ENCODE measurements at regions not wholly inside any gene's neighbourhood (a gene's known extent, or its start where the extent isn't known, plus 50 kb on each side); places are given as distances from the start of the nearest gene placed in this dataset.

DNA sequence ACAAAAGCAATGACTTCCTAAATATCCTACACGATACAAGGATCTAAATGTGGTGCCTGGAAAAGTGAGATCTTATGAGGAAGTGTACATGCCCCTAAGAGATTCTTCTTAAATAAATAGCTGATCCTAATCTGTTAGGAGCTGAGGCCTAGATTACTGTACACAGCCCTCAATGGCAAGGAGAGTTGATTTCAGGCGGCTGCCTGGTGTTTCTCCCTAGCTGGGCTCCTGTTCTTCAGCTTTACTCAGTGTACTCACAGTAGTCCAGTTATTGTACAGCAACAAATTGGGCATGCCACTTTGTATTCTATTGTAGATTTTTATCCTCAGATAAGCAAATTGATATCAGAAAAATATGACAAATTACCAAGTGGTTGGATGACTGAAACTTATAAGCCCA lies 358.2 kb upstream of the PDGFD start:
- DNase-seq = no peak

GRCh38 chr11:104510169-104510568 lies 346.2 kb upstream of the PDGFD start:
- no peak for DNase-seq

DNA sequence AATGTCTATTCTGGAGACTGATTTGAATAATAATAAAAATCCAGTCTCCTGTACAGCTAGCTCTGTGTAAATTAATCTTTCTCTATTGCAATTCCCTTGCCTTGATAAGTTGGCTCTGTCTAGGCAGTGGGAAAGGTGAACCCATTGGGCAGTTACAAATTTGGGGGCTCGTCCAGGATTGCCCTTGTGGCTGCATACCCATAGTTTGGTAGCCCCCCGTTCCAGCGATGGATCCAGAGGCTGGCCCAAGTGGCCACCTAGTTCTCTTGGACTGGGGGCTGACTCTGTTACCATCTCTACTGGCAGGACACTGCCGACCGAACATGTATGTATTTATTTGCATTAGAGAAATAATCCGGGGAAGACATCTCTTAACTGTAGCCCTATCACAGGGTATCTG lies 326.2 kb upstream of the PDGFD start:
- no peak for DNase-seq

DNA sequence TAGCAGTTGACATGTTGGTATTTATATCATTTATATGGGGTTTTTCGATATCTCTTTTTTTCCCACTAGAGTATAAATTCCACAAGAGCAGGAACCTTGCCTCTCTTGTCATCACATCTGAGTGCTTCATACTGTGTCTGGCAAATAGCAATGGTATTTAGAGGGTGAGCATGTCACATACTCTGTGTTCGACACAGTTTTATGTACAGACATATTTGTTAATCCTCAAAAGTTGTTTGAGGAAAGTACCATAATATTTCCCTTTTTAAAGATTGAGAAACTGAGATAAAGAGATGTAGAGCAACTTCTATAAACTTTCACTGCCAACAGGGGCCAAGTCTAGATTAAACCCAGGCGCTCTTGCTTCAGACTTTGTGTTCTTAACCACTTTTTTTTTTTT lies 324.6 kb upstream of the PDGFD start:
- DNase-seq = no peak

DNA sequence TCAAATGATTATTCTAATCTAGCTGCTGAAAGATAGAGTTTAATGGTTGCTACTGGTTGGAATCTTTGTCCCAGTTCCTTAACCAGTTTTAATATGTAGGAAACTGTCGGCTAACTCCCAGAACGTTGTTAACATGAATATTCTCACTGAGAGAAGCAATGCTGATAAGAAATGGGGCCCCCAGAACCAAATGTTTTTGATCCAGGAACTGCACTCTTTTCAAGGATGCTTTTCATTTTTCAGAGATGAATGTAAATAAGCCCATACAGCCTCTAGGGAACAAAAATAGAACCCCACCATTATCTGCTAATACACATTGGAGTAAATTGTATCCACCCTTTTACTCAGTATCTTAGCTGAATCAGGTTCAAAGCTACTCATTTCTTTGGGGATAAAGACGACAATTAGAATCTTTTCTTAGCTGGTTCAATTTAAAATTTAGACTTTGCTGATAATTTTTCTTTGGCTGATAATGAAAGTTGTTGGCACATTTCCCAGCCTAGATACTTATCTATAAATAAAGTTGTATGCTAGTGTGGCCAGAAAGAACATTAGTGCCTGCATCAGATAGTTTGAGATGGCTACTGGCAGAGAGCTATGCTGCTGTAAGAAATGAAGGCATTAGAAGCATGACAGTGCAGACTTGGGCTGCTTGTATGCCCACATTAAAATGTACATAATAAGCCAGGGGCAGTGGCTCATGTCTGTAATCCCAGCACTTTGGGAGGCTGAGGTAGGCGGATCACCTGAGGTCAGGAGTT lies 323.3 kb upstream of the PDGFD start:
- DNase-seq = no peak

DNA sequence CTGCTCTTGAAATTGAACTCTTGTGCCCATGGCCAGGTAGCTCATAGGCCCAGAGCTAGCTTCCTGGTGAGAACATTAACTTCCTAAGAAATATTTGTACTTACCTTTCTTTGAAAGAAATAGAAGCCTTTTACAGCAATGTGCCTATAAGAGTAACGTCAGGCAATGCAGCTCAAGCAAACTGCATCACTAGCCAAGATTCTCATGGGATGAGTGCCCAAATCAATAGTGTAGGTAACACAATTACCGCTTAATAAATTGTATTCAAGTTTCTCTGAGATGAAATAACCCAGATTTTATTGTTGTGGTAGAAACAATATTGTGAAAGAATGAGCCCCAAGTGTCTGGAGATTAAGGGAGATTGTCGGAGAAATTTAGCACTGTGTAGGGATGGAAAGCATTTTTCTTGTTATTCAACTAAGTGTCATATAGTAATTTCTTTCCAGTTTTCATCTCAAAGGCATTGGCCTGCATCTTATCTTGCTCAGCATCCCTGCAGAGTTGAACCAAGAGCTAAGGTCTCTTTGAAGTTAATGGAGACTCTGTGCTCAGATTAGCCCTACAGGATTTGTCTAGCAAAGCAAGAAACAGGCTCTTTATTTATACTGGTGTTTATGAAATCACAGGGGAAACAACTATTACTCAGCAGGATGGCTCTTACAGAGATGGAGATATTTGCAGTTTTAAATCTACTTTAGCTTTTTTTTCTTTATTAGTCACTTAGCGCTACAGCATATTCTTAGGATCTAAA lies 321.0 kb upstream of the PDGFD start:
- DNase-seq = no peak

DNA sequence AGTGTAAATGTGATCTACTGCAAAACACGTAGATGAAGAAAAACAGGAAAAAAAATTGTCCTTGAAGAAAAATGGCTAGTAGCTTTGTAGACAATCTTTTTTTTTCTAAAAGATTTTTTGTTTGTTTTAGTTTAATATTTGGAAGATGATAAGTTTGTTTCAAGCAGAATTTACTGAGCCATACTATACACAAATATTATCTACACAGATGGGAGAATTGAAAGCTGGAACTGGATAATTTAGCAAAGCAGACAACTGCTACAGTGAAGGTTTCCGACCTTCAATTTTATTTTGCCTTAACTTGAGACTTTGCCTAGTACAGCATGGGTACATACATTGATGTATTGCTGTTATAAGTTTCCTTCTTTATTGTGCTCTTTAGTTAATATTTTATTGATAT lies 313.0 kb upstream of the PDGFD start:
- no peak for DNase-seq

DNA sequence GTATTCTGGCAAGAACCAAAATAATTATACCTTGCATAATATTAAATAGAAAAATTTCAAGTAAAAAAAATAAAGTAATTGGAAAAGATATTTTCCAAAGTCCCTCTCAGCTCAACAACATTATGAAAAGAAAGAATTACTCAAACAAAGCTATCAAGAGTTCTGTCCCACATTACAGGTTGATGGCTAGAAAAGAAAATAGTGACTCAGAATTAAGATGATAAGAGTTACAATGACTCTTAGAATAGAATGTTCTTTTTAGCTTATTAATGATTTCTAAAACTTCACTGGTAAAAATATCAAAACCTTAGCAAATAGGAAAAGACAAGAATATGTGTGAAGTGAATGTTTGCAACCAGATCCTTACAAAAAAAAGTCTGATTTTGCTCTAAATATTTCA lies 312.5 kb upstream of the PDGFD start:
- DNase-seq = no peak

DNA sequence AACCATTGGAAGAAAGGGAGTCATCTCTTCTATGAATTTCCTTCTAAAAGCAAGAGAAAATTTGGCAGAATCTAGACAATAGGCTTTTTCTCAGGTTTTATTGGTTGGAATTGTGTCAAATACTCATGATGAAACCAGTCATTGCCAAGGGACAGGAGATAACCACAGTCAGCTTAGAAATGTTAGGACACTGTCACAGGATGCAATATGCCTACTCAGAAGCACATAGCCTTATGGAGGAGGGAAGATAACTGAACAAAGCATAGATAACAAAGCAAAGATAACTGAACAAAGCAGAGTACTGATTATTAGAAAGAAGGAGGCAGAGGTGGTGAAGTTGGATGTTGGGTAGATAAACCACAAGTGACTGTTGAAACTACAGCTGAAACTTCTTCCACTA lies 303.5 kb upstream of the PDGFD start:
- no peak for DNase-seq

DNA sequence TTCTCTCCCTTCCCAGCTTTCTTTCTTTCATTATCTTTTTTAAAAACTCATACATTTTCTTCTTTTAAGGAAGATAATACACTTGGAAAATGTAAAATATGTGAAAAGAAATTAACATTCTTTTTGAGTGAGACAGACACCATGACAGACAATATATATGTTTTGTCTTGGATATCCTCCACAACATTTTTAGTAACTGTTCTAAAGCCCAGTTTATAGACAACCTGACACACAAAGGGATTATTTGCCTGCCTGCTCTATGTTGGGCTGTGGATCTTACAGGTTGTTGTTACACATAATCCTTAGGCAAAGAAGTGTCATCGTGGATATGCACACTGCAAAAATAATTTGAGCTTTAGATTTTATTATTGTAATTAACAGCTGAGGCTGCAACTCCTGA lies 301.4 kb upstream of the PDGFD start:
- DNase-seq = no peak

DNA sequence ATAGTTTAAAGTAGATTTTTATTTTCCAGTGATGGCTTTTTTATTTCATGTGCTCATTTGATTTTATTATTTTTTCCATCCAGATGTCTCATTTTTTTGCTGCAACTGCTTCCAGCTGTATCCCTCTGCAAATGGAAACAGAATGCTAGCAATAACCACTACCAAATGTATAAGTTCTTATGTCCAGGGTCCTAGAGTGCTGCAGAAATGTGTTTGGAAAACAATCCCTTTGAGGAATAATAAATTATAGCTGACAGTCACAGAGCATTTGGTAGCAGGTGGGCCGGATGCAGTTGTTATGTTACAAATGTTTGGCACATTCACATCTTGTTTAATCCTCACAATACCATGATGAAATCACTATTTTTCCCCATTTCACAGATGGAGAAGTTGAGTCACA lies 300.7 kb upstream of the PDGFD start:
- no peak for DNase-seq

- DNase-seq = no peak
Measured at GRCh38 chr11:104462341-104462740, 298.4 kb upstream of the PDGFD start.

DNA sequence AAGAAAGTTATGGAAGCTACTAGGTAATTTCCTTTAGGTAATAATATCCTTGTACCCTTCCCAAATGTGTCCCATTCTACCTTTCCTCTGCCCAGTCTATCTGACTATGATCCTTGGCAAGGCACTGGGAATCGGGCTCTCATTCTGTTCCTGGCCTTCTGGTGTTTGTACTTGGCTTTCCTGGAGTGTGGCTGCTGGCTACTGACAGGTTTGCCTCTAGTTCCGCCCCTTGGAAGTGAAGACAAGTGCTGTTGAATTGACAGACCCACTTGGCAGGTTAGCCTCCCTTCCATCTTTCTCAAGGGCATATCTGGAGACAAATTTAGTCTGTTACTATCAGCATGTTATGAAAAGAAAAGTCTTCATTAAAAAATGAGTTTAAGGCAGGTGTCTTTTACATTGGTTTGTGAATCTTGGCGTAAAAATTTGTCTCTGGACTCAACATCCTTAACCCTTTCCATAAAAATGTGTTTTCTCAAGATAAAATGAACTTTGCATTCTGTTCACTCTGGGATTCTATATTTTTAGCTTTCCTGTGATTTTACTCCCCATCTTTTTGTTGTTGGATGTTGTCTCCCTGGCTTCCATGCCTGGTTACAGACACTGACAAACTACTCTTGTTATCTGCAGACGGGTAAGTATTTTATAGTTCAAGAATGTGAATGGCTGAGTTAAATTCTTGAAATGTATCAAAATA lies 287.4 kb upstream of the PDGFD start:
- no peak for DNase-seq

GRCh38 chr11:104443387-104443786 lies 279.4 kb upstream of the PDGFD start:
- no peak for DNase-seq

DNA sequence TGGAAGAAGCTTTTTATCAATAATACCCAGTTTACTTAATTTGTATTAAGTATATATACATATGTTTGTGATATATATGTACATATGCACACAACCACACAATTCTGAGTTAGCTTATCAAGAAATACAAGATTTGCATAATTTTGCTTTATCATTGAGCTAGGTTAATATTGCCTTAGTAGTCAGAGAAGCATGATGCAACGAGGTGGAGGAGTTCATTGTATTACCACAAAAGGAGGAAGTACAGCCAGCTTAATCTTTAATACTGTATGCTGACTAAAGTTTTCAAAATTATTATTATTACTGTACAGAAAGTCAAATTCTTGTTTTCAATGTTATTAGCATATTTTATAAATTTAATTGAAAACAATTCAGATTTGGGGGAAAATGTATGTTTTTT lies 278.4 kb upstream of the PDGFD start:
- no peak for DNase-seq

DNA sequence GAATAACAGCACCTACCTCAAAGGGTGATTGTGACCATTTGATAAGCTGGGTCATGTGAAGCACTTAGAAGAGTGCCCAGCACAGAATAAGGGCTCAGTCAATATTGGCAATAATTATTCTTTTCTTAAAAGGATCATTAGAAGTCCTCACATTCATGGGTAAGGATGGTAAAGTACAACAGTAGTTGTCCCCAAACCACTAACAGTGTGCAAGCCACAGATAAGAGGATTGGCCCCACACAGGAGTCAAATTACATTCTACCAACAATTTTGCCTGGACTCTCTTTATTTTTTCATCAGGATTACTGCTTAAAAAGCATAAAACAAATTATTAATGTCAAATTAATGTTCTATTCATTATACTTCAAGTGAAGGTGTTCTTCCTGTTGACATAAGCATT lies 271.5 kb upstream of the PDGFD start:
- DNase-seq = no peak

- no peak for DNase-seq
Measured at GRCh38 chr11:104433751-104434150, 269.8 kb upstream of the PDGFD start.

DNA sequence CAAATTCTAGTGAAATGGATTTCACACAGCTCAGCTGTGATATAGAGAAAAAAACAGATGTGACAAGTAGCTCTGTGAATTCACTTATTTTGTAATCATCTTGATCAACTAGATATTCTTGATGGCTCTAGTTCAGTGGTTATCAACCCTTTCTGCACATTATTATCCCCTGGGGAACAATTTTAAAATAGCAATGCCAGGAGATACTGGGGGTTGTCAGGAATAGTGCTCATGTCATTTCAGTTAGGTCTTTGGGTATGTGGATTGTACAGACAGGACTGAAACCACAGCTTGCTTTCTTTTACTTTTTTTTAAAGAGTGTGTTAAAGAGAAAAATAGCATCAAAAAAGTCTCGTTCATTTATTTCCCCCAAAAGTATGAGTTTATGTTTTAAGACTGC lies 269.0 kb upstream of the PDGFD start:
- DNase-seq = no peak

DNA sequence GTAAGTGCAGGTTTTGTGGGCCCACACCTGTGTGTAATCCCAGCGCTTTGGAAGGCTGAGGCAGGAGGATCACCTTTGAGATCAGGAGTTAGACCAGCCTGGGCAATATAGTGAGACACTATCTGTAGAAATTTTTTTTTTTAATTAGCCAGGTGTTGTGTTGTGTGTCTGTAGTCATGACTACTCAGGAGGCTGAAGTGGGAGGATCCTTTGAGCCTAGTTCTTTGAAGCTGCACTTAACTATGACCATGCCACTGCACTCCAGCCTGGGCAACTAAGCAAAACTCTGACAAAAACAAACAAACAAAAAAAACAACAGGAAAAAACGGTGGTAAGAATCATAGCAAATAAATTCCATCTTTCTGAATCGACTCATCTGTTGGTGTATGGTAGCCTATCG lies 268.6 kb upstream of the PDGFD start:
- DNase-seq = no peak

DNA sequence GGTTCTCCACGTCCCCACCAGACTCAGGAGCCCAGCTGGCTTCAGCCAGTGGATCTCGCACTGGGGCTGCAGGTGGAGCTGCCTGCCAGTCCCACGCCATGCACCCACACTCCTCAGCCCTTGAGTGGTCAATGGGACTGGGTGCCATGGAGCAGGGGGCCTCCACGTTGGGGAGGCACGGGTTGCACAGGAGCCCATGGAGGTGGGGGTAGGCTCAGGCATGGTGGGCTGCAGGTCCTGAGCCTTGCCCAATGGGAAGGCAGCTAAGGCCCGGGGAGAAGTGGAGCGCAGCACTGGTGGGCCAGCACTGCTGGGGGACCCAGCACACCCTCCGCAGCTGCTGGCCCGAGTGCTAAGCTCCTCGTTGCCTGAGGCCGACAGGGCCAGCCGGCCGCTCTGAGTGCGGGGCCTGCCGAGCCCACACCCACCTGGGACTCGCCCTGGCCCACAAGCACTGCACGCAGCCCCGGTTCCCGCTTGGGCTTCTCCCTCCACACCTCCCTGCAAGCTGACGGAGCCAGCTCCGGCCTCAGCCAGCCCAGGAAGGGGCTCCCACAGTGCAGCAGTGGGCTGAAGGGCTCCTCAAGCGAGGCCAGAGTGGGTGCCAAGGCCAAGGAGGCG lies 258.5 kb upstream of the PDGFD start:
- DNase-seq = no peak

DNA sequence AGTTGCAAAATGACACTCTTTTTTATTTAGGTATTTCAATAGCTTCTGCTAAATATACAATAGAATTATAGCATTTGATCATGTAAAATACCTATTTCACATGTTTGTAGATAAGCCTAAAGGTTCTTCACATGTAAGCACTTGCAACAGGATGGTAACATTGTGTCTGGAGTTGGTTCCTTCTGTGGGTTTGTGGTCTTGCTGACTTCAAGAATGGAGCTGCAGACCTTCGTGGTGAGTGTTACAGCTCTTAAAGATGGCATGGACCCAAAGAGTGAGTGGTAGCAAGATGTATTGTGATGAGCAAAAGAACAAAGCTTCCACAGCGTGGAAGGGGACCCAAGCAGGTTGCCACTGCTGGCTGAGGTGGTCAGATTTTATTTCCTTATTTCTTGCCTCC lies 246.4 kb upstream of the PDGFD start:
- no peak for DNase-seq

- DNase-seq = no peak
Measured at GRCh38 chr11:104408630-104409029, 244.7 kb upstream of the PDGFD start.

DNA sequence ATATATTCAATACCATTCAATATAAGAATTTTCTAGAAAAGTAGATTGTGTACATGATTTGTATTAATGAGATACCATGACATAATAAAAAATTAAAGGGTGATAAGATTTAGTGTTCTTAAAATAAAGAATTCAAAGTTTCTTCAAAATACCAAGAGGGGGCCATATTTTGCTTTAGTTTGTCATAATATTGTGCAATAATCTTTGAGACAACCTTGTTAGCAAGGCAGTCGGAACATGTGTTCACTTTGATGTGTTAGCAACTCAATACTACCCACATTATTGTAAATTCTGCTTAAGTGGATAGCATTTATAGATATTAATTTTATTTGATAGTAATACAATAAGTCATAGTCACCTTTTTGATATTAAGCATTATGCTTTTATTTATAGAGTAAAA lies 241.3 kb upstream of the PDGFD start:
- DNase-seq = no peak

Measured in stimulated activated CD4-positive, alpha-beta T cell treated with anti-CD3 and anti-CD28 coated beads, Interleukin-4, amount 100 ng/mL, for 1 hour (primary cell).